ENCODE measurements at regions not wholly inside any gene's neighbourhood (a gene's known extent, or its start where the extent isn't known, plus 50 kb on each side); places are given as distances from the start of the nearest gene placed in this dataset.

GRCh38 chr10:2850202-2850601, 217.1 kb upstream of the PFKP start:
- Mint-ChIP-seq H3K36me3 (no peaks in the 10 kb centered on the region), H3K4me1 (no peaks in the 10 kb centered on the region), H3K27ac (no peak overlapping the region), H3K9me3 (no peaks in the 10 kb centered on the region), H3K27me3 (peaks cover 10% of the 10 kb centered on the region), H3K4me3 (no peak overlapping the region)
- ATAC-seq (ENCODE audit: low read depth) (no peak), DNase-seq (ENCODE audit: low spot score in 2 of 2) (no peak)

- H3K9me3 Mint-ChIP-seq, result no peaks in the 10 kb centered on the region
- ATAC-seq (ENCODE audit: low read depth) (no peak), DNase-seq (ENCODE audit: low spot score in 2 of 2) (no peak)
- no peak overlapping the region for H3K4me3 Mint-ChIP-seq
- peaks cover 7% of the 10 kb centered on the region for H3K27me3 Mint-ChIP-seq
- no peaks in the 10 kb centered on the region for H3K4me1 Mint-ChIP-seq
- H3K36me3 Mint-ChIP-seq, result no peaks in the 10 kb centered on the region
- H3K27ac Mint-ChIP-seq, result no peak overlapping the region
These were observed 222.4 kb upstream of the PFKP start for GRCh38 chr10:2844925-2845324.

GRCh38 chr10:2839081-2839725, 228.1 kb upstream of the PFKP start:
- H3K4me3 Mint-ChIP-seq, result no peak overlapping the region
- DNase-seq (ENCODE audit: low spot score in 2 of 2) (no peak), ATAC-seq (ENCODE audit: low read depth) (no peak)
- no peaks in the 10 kb centered on the region for H3K4me1 Mint-ChIP-seq
- H3K27ac Mint-ChIP-seq, result no peak overlapping the region
- H3K36me3 Mint-ChIP-seq, result no peaks in the 10 kb centered on the region
- H3K9me3 Mint-ChIP-seq, result no peaks in the 10 kb centered on the region
- peaks cover 18% of the 10 kb centered on the region for H3K27me3 Mint-ChIP-seq

- Mint-ChIP-seq H3K36me3 (no peaks in the 10 kb centered on the region), H3K27me3 (peaks cover 21% of the 10 kb centered on the region), H3K27ac (no peak overlapping the region), H3K4me1 (no peaks in the 10 kb centered on the region), H3K4me3 (no peak overlapping the region), H3K9me3 (no peaks in the 10 kb centered on the region)
- ATAC-seq (ENCODE audit: low read depth), result no peak
- no peak for DNase-seq (ENCODE audit: low spot score in 2 of 2)
These were observed 229.7 kb upstream of the PFKP start for GRCh38 chr10:2837674-2838073.

- H3K4me1 Mint-ChIP-seq, result no peaks in the 10 kb centered on the region
- no peaks in the 10 kb centered on the region for H3K36me3 Mint-ChIP-seq
- no peak overlapping the region for H3K27ac Mint-ChIP-seq
- DNase-seq (ENCODE audit: low spot score in 2 of 2) (no peak), ATAC-seq (ENCODE audit: low read depth) (no peak)
- no peaks in the 10 kb centered on the region for H3K9me3 Mint-ChIP-seq
- H3K27me3 Mint-ChIP-seq, result peaks cover 22% of the 10 kb centered on the region
- H3K4me3 Mint-ChIP-seq, result no peak overlapping the region
These were observed 230.3 kb upstream of the PFKP start for GRCh38 chr10:2836921-2837662.

GRCh38 chr10:2834214-2834613, 233.1 kb upstream of the PFKP start:
- no peak for ATAC-seq (ENCODE audit: low read depth)
- H3K36me3 Mint-ChIP-seq, result no peaks in the 10 kb centered on the region
- no peak overlapping the region for H3K27ac Mint-ChIP-seq
- no peak overlapping the region for H3K4me3 Mint-ChIP-seq
- no peaks in the 10 kb centered on the region for H3K9me3 Mint-ChIP-seq
- DNase-seq (ENCODE audit: low spot score in 2 of 2), result no peak
- H3K4me1 Mint-ChIP-seq, result no peaks in the 10 kb centered on the region
- peaks cover 16% of the 10 kb centered on the region for H3K27me3 Mint-ChIP-seq

- no peak for DNase-seq (ENCODE audit: low spot score in 2 of 2)
- no peaks in the 10 kb centered on the region for H3K9me3 Mint-ChIP-seq
- peaks cover 13% of the 10 kb centered on the region for H3K27me3 Mint-ChIP-seq
- no peaks in the 10 kb centered on the region for H3K36me3 Mint-ChIP-seq
- ATAC-seq (ENCODE audit: low read depth), result no peak
- no peak overlapping the region for H3K27ac Mint-ChIP-seq
- H3K4me3 Mint-ChIP-seq, result no peak overlapping the region
- no peaks in the 10 kb centered on the region for H3K4me1 Mint-ChIP-seq
These were observed 235.8 kb upstream of the PFKP start for GRCh38 chr10:2831509-2831908.

GRCh38 chr10:2828741-2829140, 238.6 kb upstream of the PFKP start:
- Mint-ChIP-seq H3K4me1 (no peaks in the 10 kb centered on the region), H3K36me3 (no peaks in the 10 kb centered on the region), H3K4me3 (no peak overlapping the region), H3K9me3 (no peaks in the 10 kb centered on the region), H3K27me3 (peaks cover 12% of the 10 kb centered on the region), H3K27ac (no peak overlapping the region)
- DNase-seq (ENCODE audit: low spot score in 2 of 2) (no peak), ATAC-seq (ENCODE audit: low read depth) (no peak)

- Mint-ChIP-seq H3K4me3 (no peak overlapping the region), H3K27ac (no peak overlapping the region), H3K27me3 (peaks cover 5% of the 10 kb centered on the region), H3K9me3 (no peaks in the 10 kb centered on the region), H3K36me3 (no peaks in the 10 kb centered on the region), H3K4me1 (no peaks in the 10 kb centered on the region)
- ATAC-seq (ENCODE audit: low read depth) (no peak), DNase-seq (ENCODE audit: low spot score in 2 of 2) (no peak)
These were observed 240.7 kb upstream of the PFKP start for GRCh38 chr10:2826675-2827074.

- Mint-ChIP-seq H3K9me3 (no peaks in the 10 kb centered on the region), H3K36me3 (no peaks in the 10 kb centered on the region), H3K4me1 (no peaks in the 10 kb centered on the region), H3K27me3 (peaks cover 5% of the 10 kb centered on the region), H3K4me3 (no peak overlapping the region), H3K27ac (no peak overlapping the region)
- DNase-seq (ENCODE audit: low spot score in 2 of 2) (no peak), ATAC-seq (ENCODE audit: low read depth) (no peak)
These were observed 241.5 kb upstream of the PFKP start for GRCh38 chr10:2825841-2826240.

- ATAC-seq (ENCODE audit: low read depth), result no peak
- H3K27ac Mint-ChIP-seq, result no peak overlapping the region
- no peaks in the 10 kb centered on the region for H3K36me3 Mint-ChIP-seq
- no peaks in the 10 kb centered on the region for H3K4me1 Mint-ChIP-seq
- no peaks in the 10 kb centered on the region for H3K9me3 Mint-ChIP-seq
- no peak for DNase-seq (ENCODE audit: low spot score in 2 of 2)
- no peak overlapping the region for H3K4me3 Mint-ChIP-seq
- H3K27me3 Mint-ChIP-seq, result no peaks in the 10 kb centered on the region
These were observed 249.3 kb upstream of the PFKP start for GRCh38 chr10:2817940-2818636.

GRCh38 chr10:2813693-2814092, 253.7 kb upstream of the PFKP start:
- peaks cover 8% of the 10 kb centered on the region for H3K9me3 Mint-ChIP-seq
- H3K4me1 Mint-ChIP-seq, result no peaks in the 10 kb centered on the region
- no peak for DNase-seq (ENCODE audit: low spot score in 2 of 2)
- no peaks in the 10 kb centered on the region for H3K36me3 Mint-ChIP-seq
- H3K27ac Mint-ChIP-seq, result no peak overlapping the region
- H3K4me3 Mint-ChIP-seq, result no peak overlapping the region
- H3K27me3 Mint-ChIP-seq, result no peaks in the 10 kb centered on the region
- ATAC-seq (ENCODE audit: low read depth), result no peak

- no peak for DNase-seq (ENCODE audit: low spot score in 2 of 2)
- H3K9me3 Mint-ChIP-seq, result peaks cover 8% of the 10 kb centered on the region
- no peaks in the 10 kb centered on the region for H3K4me1 Mint-ChIP-seq
- no peak for ATAC-seq (ENCODE audit: low read depth)
- H3K27ac Mint-ChIP-seq, result no peak overlapping the region
- no peaks in the 10 kb centered on the region for H3K27me3 Mint-ChIP-seq
- H3K36me3 Mint-ChIP-seq, result no peaks in the 10 kb centered on the region
- no peak overlapping the region for H3K4me3 Mint-ChIP-seq
These were observed 254.1 kb upstream of the PFKP start for GRCh38 chr10:2813286-2813685.

GRCh38 chr10:2812631-2813030, 254.7 kb upstream of the PFKP start:
- Mint-ChIP-seq H3K4me3 (no peak overlapping the region), H3K27me3 (no peaks in the 10 kb centered on the region), H3K36me3 (no peaks in the 10 kb centered on the region), H3K4me1 (no peaks in the 10 kb centered on the region), H3K9me3 (peaks cover 10% of the 10 kb centered on the region), H3K27ac (no peak overlapping the region)
- DNase-seq (ENCODE audit: low spot score in 2 of 2) (no peak), ATAC-seq (ENCODE audit: low read depth) (no peak)

Measured in memory B cell (primary cell).